GM13976 (cell line): ENCODE measurements at regions not wholly inside any gene's neighbourhood (a gene's known extent, or its start where the extent isn't known, plus 50 kb on each side); places are given as distances from the start of the nearest gene placed in this dataset.

ENCODE experiments used
- DNase-seq: peaks from one replicate; pipeline ENCODE4 v3.0.0; 2012; ENCODE audit warnings: low spot score
- CTCF ChIP-seq: IDR thresholded peaks from 2 replicates; pipeline ENCODE4 v1.5.1; 2012; ENCODE audit warnings: borderline replicate concordance, mild to moderate bottlenecking; ENCODE audit not compliant: insufficient read depth; ENCODE audit errors: extremely low read depth, missing control alignments, control extremely low read depth
- in situ Hi-C: fragments of 300-500 bp; cut with MboI; formaldehyde crosslinking; loops from one replicate; pipeline ENCODE4 v1.12.0; 2022; ENCODE audit warnings: low sequenced_read_pairs, mixed read lengths, inconsistent platforms; ENCODE audit not compliant: unreplicated experiment

DNA sequence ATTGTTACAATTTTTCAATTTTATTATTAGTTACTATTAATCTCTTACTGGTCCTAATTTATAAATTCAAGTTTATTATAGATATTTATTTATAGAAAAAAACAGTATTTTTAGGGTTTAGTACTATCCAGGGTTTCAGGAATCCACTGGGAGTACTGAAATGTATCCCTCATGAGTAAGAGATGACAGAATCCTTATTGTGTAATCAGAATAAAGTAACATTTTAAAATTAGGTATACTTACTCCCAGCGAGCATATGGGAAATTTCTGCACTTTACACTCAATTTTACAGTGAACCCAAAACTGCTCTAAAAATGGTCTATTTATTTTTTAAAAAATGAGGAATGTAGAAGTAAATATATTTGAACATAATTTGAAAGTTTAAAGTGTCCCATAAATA lies 202.7 kb downstream of the CGGBP1 start:
- in situ Hi-C loops: no loop called here
- no peak for TF ChIP-seq CTCF

DNA sequence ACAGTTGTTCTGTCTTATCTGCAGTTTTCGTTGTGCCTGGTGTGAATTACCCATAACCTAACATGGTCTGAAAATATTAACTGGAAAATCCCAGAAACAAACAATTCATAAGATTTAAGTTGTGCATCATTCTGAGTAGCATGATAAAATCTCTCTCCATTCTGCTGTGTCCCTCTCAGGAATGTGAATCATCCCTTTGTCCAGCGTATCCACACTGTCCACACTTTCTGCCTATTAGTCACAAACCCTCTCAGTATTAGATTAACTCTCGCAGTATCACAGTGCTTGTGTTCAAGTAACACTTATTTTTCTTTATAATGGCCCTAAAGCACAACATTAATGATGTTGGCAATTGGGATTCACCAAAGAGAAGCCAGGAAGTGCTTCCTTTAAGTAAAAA lies 203.2 kb downstream of the CGGBP1 start:
- DNase-seq: no peak
- TF ChIP-seq CTCF: no peak
- in situ Hi-C loops: no loop called here

More for the DNA sequence above, 202.7 kb downstream of the CGGBP1 start:
- DNase-seq: no peak

GRCh38 chr3:87855211-87855610 lies 203.6 kb downstream of the CGGBP1 start:
- no peak for TF ChIP-seq CTCF
- in situ Hi-C loops: no loop called here
- no peak for DNase-seq

DNA sequence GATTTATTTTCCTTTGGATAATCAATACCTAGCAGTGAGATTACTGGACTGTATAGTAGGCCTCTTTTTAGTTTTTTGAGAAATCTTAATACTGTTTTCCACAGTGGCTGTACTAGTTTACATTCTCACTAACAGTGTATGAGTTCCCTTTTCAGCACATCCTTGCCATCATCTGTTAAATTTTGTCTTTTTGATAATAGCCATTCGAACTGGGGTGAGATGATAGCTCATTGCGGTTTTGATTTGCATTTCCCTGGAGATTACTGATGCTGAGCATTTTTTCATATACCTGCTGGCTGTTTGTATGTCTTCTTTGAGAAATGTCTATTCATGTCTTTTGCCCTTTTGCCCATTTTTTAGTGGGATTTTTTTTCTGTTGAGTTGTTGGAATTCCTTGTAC lies 210.8 kb downstream of the CGGBP1 start:
- in situ Hi-C loops: no loop called here
- no peak for DNase-seq

DNA sequence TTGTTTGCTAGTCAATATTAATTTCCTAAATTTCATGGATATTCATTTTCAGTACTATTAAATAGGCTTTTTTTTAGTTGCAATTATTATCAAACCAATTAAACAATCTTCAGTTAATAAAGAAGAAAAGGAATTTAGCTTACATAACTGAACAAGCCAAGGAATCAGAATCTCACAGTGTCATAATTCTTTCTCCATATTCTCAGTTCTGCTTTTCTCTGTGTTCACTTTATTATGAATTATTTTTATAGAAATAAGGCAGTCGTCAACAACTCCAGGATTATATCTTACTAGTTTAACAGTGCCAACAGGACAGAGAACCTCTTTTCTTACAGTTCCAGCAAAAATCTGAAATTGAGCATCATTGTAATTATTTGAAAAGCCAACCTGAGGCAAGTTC lies 221.7 kb downstream of the CGGBP1 start:
- no peak for DNase-seq
- in situ Hi-C loops: no loop called here
- TF ChIP-seq CTCF: no peak

More for the DNA sequence above, 210.8 kb downstream of the CGGBP1 start:
- no peak for TF ChIP-seq CTCF

DNA sequence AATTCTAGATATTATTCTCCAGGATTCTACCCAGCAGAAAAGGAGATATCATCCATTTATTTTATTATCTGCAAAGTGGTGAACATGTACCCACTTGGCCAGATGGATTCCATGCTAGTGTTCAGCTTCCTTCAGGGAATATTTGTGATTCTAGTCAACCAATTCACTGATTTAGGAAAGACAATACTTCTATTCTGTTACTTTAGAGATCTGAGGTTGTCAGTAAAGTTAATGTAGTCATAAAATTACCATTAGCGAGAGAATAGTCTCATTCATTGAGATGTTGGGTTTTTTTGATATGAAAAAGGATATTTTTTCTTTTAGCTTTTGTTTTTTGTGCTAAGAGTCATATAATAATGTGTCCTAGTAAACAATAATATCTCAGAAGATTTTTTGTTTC lies 222.8 kb downstream of the CGGBP1 start:
- no peak for DNase-seq
- no peak for TF ChIP-seq CTCF
- in situ Hi-C loops: no loop called here

- no peak for TF ChIP-seq CTCF
- no peak for DNase-seq
- in situ Hi-C loops: no loop called here
Measured at GRCh38 chr3:87835236-87835635, 223.6 kb downstream of the CGGBP1 start.
